ENCODE measurements at regions not wholly inside any gene's neighbourhood (a gene's known extent, or its start where the extent isn't known, plus 50 kb on each side); places are given as distances from the start of the nearest gene placed in this dataset.

- Histone ChIP-seq H3K27ac (no peak overlapping the region), H3K36me3 (ENCODE audit: control insufficient read depth, insufficient read depth, low read length) (no peaks in the 10 kb centered on the region), H3K9me3 (ENCODE audit: control insufficient read depth, low read length) (no peaks in the 10 kb centered on the region), H3K4me1 (peaks cover 2% of the 10 kb centered on the region), H3K4me3 (ENCODE audit: low read depth, low read length) (no peak overlapping the region), H3K27me3 (ENCODE audit: control insufficient read depth, insufficient read depth, low read length) (no peaks in the 10 kb centered on the region), H3K79me2 (no peaks in the 10 kb centered on the region), H3K4me2 (ENCODE audit: low read length) (no peak overlapping the region), H2AFZ (no peak overlapping the region), H3K9ac (no peak overlapping the region)
- TF ChIP-seq CTCF (IDR thresholded peaks at IDR 0.05): no peak
Measured at GRCh38 chr13:32828711-32829110, 187.5 kb upstream of the KL start.

GRCh38 chr13:32829269-32829668, 187.0 kb upstream of the KL start:
- no peak for TF ChIP-seq CTCF (IDR thresholded peaks at IDR 0.05)
- Histone ChIP-seq H3K27ac (no peak overlapping the region), H3K4me1 (peaks cover 2% of the 10 kb centered on the region), H3K27me3 (ENCODE audit: control insufficient read depth, insufficient read depth, low read length) (no peaks in the 10 kb centered on the region), H3K9me3 (ENCODE audit: control insufficient read depth, low read length) (no peaks in the 10 kb centered on the region), H3K9ac (no peak overlapping the region), H3K79me2 (no peaks in the 10 kb centered on the region), H3K4me2 (ENCODE audit: low read length) (peak overlapping the region; percentile 13), H2AFZ (peak overlapping the region; percentile 22), H3K4me3 (ENCODE audit: low read depth, low read length) (no peak overlapping the region), H3K36me3 (ENCODE audit: control insufficient read depth, insufficient read depth, low read length) (no peaks in the 10 kb centered on the region)

GRCh38 chr13:32829676-32830335, 186.4 kb upstream of the KL start:
- Histone ChIP-seq H3K27me3 (ENCODE audit: control insufficient read depth, insufficient read depth, low read length) (no peaks in the 10 kb centered on the region), H3K36me3 (ENCODE audit: control insufficient read depth, insufficient read depth, low read length) (no peaks in the 10 kb centered on the region), H3K27ac (no peak overlapping the region), H3K79me2 (no peaks in the 10 kb centered on the region), H3K4me1 (peaks cover 2% of the 10 kb centered on the region), H3K4me2 (ENCODE audit: low read length) (peak overlapping the region; percentile 13), H3K9ac (no peak overlapping the region), H2AFZ (peak overlapping the region; percentile 22), H3K9me3 (ENCODE audit: control insufficient read depth, low read length) (no peaks in the 10 kb centered on the region), H3K4me3 (ENCODE audit: low read depth, low read length) (no peak overlapping the region)
- no peak for TF ChIP-seq CTCF (IDR thresholded peaks at IDR 0.05)

- Histone ChIP-seq H3K4me3 (ENCODE audit: low read depth, low read length) (no peak overlapping the region), H3K79me2 (no peaks in the 10 kb centered on the region), H3K36me3 (ENCODE audit: control insufficient read depth, insufficient read depth, low read length) (no peaks in the 10 kb centered on the region), H3K9me3 (ENCODE audit: control insufficient read depth, low read length) (no peaks in the 10 kb centered on the region), H3K4me2 (ENCODE audit: low read length) (no peak overlapping the region), H3K27ac (no peak overlapping the region), H3K27me3 (ENCODE audit: control insufficient read depth, insufficient read depth, low read length) (no peaks in the 10 kb centered on the region), H2AFZ (no peak overlapping the region), H3K9ac (no peak overlapping the region), H3K4me1 (peaks cover 2% of the 10 kb centered on the region)
- no peak for TF ChIP-seq CTCF (IDR thresholded peaks at IDR 0.05)
Measured at GRCh38 chr13:32830336-32831031, 185.7 kb upstream of the KL start.
